ENCODE measurements at regions not wholly inside any gene's neighbourhood (a gene's known extent, or its start where the extent isn't known, plus 50 kb on each side); places are given as distances from the start of the nearest gene placed in this dataset.

- Histone ChIP-seq H3K9ac (ENCODE audit: low read length) (no peak overlapping the region), H3K4me1 (ENCODE audit: insufficient read depth, low read length) (no peaks in the 10 kb centered on the region), H3K36me3 (ENCODE audit: insufficient read depth, low read length) (no peaks in the 10 kb centered on the region), H2AFZ (ENCODE audit: low read depth, low read length) (no peak overlapping the region), H3K9me3 (ENCODE audit: insufficient read depth, low read depth, low read length) (no peaks in the 10 kb centered on the region), H3K4me2 (ENCODE audit: low read length) (no peak overlapping the region), H3K27ac (ENCODE audit: low read depth, low read length) (no peak overlapping the region), H3K4me3 (ENCODE audit: insufficient read depth, low read depth, low read length) (no peak overlapping the region), H3K27me3 (ENCODE audit: insufficient read depth, low read length) (no peaks in the 10 kb centered on the region), H4K20me1 (ENCODE audit: insufficient read depth, low read length) (no peaks in the 10 kb centered on the region), H3K79me2 (ENCODE audit: insufficient read depth, low read length) (no peaks in the 10 kb centered on the region)
- Mint-ChIP-seq H3K27me3 (ENCODE audit: low read depth, unreplicated experiment) (no peaks in the 10 kb centered on the region), H3K36me3 (ENCODE audit: low read depth, unreplicated experiment) (no peaks in the 10 kb centered on the region), H3K4me3 (ENCODE audit: unreplicated experiment) (no peak overlapping the region), H3K4me1 (ENCODE audit: low read depth, unreplicated experiment) (no peaks in the 10 kb centered on the region), H3K9me3 (ENCODE audit: unreplicated experiment) (no peaks in the 10 kb centered on the region), H3K27ac (ENCODE audit: unreplicated experiment) (no peak overlapping the region)
- TF ChIP-seq, protein P1, sequence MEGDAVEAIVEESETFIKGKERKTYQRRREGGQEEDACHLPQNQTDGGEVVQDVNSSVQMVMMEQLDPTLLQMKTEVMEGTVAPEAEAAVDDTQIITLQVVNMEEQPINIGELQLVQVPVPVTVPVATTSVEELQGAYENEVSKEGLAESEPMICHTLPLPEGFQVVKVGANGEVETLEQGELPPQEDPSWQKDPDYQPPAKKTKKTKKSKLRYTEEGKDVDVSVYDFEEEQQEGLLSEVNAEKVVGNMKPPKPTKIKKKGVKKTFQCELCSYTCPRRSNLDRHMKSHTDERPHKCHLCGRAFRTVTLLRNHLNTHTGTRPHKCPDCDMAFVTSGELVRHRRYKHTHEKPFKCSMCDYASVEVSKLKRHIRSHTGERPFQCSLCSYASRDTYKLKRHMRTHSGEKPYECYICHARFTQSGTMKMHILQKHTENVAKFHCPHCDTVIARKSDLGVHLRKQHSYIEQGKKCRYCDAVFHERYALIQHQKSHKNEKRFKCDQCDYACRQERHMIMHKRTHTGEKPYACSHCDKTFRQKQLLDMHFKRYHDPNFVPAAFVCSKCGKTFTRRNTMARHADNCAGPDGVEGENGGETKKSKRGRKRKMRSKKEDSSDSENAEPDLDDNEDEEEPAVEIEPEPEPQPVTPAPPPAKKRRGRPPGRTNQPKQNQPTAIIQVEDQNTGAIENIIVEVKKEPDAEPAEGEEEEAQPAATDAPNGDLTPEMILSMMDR (IDR thresholded peaks at IDR 0.05; ENCODE audit: insufficient read depth, low read depth, low read length): no peak
- TF ChIP-seq EZH2 (IDR thresholded peaks at IDR 0.05; ENCODE audit: insufficient read depth, low read length): no peak
- FAIRE-seq (no peak), DNase-seq (ENCODE audit: low read depth) (no peak)
Measured at GRCh38 chr21:27189870-27190269, 223.0 kb upstream of the ADAMTS5 start.

DNA sequence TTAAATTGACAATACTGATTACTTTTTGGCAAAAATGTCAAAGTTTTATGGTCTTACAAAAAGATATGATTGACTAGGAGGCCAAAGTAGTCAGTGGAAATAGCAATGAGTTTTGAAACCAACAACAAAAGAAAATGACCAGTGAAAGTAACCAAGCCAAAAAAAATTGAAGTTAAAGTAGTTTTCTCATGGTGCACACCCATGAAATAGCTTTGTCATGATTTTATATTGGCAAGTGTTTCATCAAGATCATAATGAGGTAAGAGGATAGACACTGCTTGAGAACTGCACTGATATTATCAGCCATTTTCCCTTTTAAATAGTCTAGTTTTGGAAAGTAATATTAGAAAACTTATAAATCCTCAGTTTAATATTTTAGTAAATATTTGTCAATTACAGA, 206.2 kb upstream of the ADAMTS5 start:
- Histone ChIP-seq H4K20me1 (ENCODE audit: insufficient read depth, low read length) (no peaks in the 10 kb centered on the region), H3K9me3 (ENCODE audit: insufficient read depth, low read depth, low read length) (no peaks in the 10 kb centered on the region), H3K36me3 (ENCODE audit: insufficient read depth, low read length) (no peaks in the 10 kb centered on the region), H3K27me3 (ENCODE audit: insufficient read depth, low read length) (no peaks in the 10 kb centered on the region), H3K79me2 (ENCODE audit: insufficient read depth, low read length) (no peaks in the 10 kb centered on the region), H3K4me2 (ENCODE audit: low read length) (no peak overlapping the region), H3K9ac (ENCODE audit: low read length) (no peak overlapping the region), H3K4me1 (ENCODE audit: insufficient read depth, low read length) (no peaks in the 10 kb centered on the region), H3K4me3 (ENCODE audit: insufficient read depth, low read depth, low read length) (no peak overlapping the region), H3K27ac (ENCODE audit: low read depth, low read length) (no peak overlapping the region), H2AFZ (ENCODE audit: low read depth, low read length) (no peak overlapping the region)
- DNase-seq (ENCODE audit: low read depth): no peak
- no peaks in the 10 kb centered on the region for H3K9me3 Mint-ChIP-seq (ENCODE audit: unreplicated experiment)
- no peaks in the 10 kb centered on the region for H3K27me3 Mint-ChIP-seq (ENCODE audit: low read depth, unreplicated experiment)
- H3K36me3 Mint-ChIP-seq (ENCODE audit: low read depth, unreplicated experiment): no peaks in the 10 kb centered on the region
- no peaks in the 10 kb centered on the region for H3K4me1 Mint-ChIP-seq (ENCODE audit: low read depth, unreplicated experiment)
- no peak for FAIRE-seq
- TF ChIP-seq EZH2 (IDR thresholded peaks at IDR 0.05; ENCODE audit: insufficient read depth, low read length): no peak
- TF ChIP-seq, protein P1 (IDR thresholded peaks at IDR 0.05; ENCODE audit: insufficient read depth, low read depth, low read length): no peak
- H3K4me3 Mint-ChIP-seq (ENCODE audit: unreplicated experiment): no peak overlapping the region
- no peak overlapping the region for H3K27ac Mint-ChIP-seq (ENCODE audit: unreplicated experiment)

- FAIRE-seq: no peak
- Histone ChIP-seq H3K4me3 (ENCODE audit: insufficient read depth, low read depth, low read length) (no peak overlapping the region), H3K4me2 (ENCODE audit: low read length) (no peak overlapping the region), H3K27me3 (ENCODE audit: insufficient read depth, low read length) (no peaks in the 10 kb centered on the region), H3K9me3 (ENCODE audit: insufficient read depth, low read depth, low read length) (no peaks in the 10 kb centered on the region), H3K27ac (ENCODE audit: low read depth, low read length) (no peak overlapping the region), H2AFZ (ENCODE audit: low read depth, low read length) (no peak overlapping the region), H3K36me3 (ENCODE audit: insufficient read depth, low read length) (no peaks in the 10 kb centered on the region), H3K79me2 (ENCODE audit: insufficient read depth, low read length) (no peaks in the 10 kb centered on the region), H3K9ac (ENCODE audit: low read length) (no peak overlapping the region), H4K20me1 (ENCODE audit: insufficient read depth, low read length) (no peaks in the 10 kb centered on the region), H3K4me1 (ENCODE audit: insufficient read depth, low read length) (no peaks in the 10 kb centered on the region)
- no peak for DNase-seq (ENCODE audit: low read depth)
- no peak overlapping the region for H3K4me3 Mint-ChIP-seq (ENCODE audit: unreplicated experiment)
- TF ChIP-seq, protein P1 (IDR thresholded peaks at IDR 0.05; ENCODE audit: insufficient read depth, low read depth, low read length): no peak
- TF ChIP-seq EZH2 (IDR thresholded peaks at IDR 0.05; ENCODE audit: insufficient read depth, low read length): no peak
- H3K27me3 Mint-ChIP-seq (ENCODE audit: low read depth, unreplicated experiment): no peaks in the 10 kb centered on the region
- H3K27ac Mint-ChIP-seq (ENCODE audit: unreplicated experiment): no peak overlapping the region
- no peaks in the 10 kb centered on the region for H3K9me3 Mint-ChIP-seq (ENCODE audit: unreplicated experiment)
- H3K4me1 Mint-ChIP-seq (ENCODE audit: low read depth, unreplicated experiment): no peaks in the 10 kb centered on the region
- no peaks in the 10 kb centered on the region for H3K36me3 Mint-ChIP-seq (ENCODE audit: low read depth, unreplicated experiment)
Measured at GRCh38 chr21:27171707-27172106, 204.8 kb upstream of the ADAMTS5 start.
